NCI-H526 (cell line): ENCODE measurements at regions not wholly inside any gene's neighbourhood (a gene's known extent, or its start where the extent isn't known, plus 50 kb on each side); places are given as distances from the start of the nearest gene placed in this dataset.

Experiments used
- DNase-seq, 2 experiments: peaks; one replicate each; lab custom pipeline; 2025; lab: John Stamatoyannopoulos, UW

GRCh38 chr13:55230570-55230908 lies 1910.2 kb upstream of the PRR20A start:
- DNase-seq, result peak in 1 of 2 experiments; percentile 36

GRCh38 chr13:55234311-55234710 lies 1906.4 kb upstream of the PRR20A start:
- no peak for DNase-seq

- DNase-seq, result peak; percentile 34 to 66
Measured at GRCh38 chr13:55245005-55245644, 1895.6 kb upstream of the PRR20A start.

- DNase-seq, result no peak
Measured at GRCh38 chr13:55255236-55255635, 1885.5 kb upstream of the PRR20A start.

- no peak for DNase-seq
Measured at GRCh38 chr13:55263045-55263444, 1877.7 kb upstream of the PRR20A start.

- DNase-seq, result no peak
Measured at GRCh38 chr13:55266644-55267043, 1874.1 kb upstream of the PRR20A start.

GRCh38 chr13:55298201-55298600 lies 1842.5 kb upstream of the PRR20A start:
- DNase-seq, result no peak

GRCh38 chr13:55302568-55302967 lies 1838.2 kb upstream of the PRR20A start:
- no peak for DNase-seq

- DNase-seq, result no peak
Measured at GRCh38 chr13:55307909-55308308, 1832.8 kb upstream of the PRR20A start.

- DNase-seq, result no peak
Measured at GRCh38 chr13:55341891-55342290, 1798.8 kb upstream of the PRR20A start.

- DNase-seq, result no peak
Measured at GRCh38 chr13:55345224-55345623, 1795.5 kb upstream of the PRR20A start.

- no peak for DNase-seq
Measured at GRCh38 chr13:55347528-55347927, 1793.2 kb upstream of the PRR20A start.

GRCh38 chr13:55359067-55359466 lies 1781.7 kb upstream of the PRR20A start:
- no peak for DNase-seq

- DNase-seq, result no peak
Measured at GRCh38 chr13:55361141-55361540, 1779.6 kb upstream of the PRR20A start.

GRCh38 chr13:55366676-55367075 lies 1774.0 kb upstream of the PRR20A start:
- no peak for DNase-seq

GRCh38 chr13:55394470-55394869 lies 1746.2 kb upstream of the PRR20A start:
- DNase-seq, result no peak

- no peak for DNase-seq
Measured at GRCh38 chr13:55402870-55403269, 1737.8 kb upstream of the PRR20A start.

- DNase-seq, result no peak
Measured at GRCh38 chr13:55403887-55404487, 1736.7 kb upstream of the PRR20A start.

GRCh38 chr13:55410398-55411330 lies 1730.1 kb upstream of the PRR20A start:
- no peak for DNase-seq

- no peak for DNase-seq
Measured at GRCh38 chr13:55418095-55418494, 1722.6 kb upstream of the PRR20A start.

GRCh38 chr13:55432814-55433213 lies 1707.9 kb upstream of the PRR20A start:
- no peak for DNase-seq

GRCh38 chr13:55437162-55437561 lies 1703.6 kb upstream of the PRR20A start:
- no peak for DNase-seq

GRCh38 chr13:55439450-55439849 lies 1701.3 kb upstream of the PRR20A start:
- DNase-seq, result peak; percentile 22 to 39
